CD4-positive, alpha-beta T cell (primary cell): ENCODE measurements at regions not wholly inside any gene's neighbourhood (a gene's known extent, or its start where the extent isn't known, plus 50 kb on each side); places are given as distances from the start of the nearest gene placed in this dataset.

Source experiments
- ATAC-seq: fragments of 200-7000 bp; cut with Tn5 transposase; one replicate; pipeline ENCODE4 v1.10.0; 2022; ENCODE audit warnings: mild to moderate bottlenecking; ENCODE audit not compliant: poor library complexity
- CTCF ChIA-PET: fragments of 350-600 bp; sonication (Branson Sonifier 250); formaldehyde crosslinking; loops from one replicate; lab custom pipeline; 2021; ENCODE audit warnings: antibody characterized with exemption, inconsistent platforms; lab: Charles Lee
- POLR2A ChIA-PET: fragments of 350-600 bp; sonication (Branson Sonifier 250); formaldehyde crosslinking; loops from one replicate; lab custom pipeline; 2021; ENCODE audit warnings: antibody characterized with exemption, inconsistent platforms; lab: Charles Lee
- DNase-seq, 14 experiments: peaks; one replicate each; pipeline ENCODE4 v3.0.0-alpha.2; 2013 to 2020; ENCODE audit warnings: mixed read lengths in 2 of 14
- H3K27ac ChIP-seq, 2 donors: one replicate each; pipeline versions ENCODE4 v1.5.1 to v1.7.0; 2013; ENCODE audit warnings: low read length in 2 of 2, low read depth in 1 of 2, mild to moderate bottlenecking in 1 of 2
- H3K27me3 ChIP-seq, 2 experiments: 1 replicate in 1 of 2; 2 replicates in 1 of 2; pipeline versions ENCODE4 v1.6.1 to v1.7.0; 2013; ENCODE audit warnings: low read length in 2 of 2, control low read depth in 1 of 2, mild to moderate bottlenecking in 1 of 2, moderate library complexity in 1 of 2; ENCODE audit not compliant: insufficient read depth in 2 of 2, control insufficient read depth in 1 of 2
- H3K36me3 ChIP-seq: one replicate; pipeline ENCODE4 v1.6.1; 2013; ENCODE audit warnings: low read length, control low read depth; ENCODE audit not compliant: insufficient read depth
- H3K4me1 ChIP-seq: one replicate; pipeline ENCODE4 v1.6.1; 2013; ENCODE audit warnings: low read length, control low read depth; ENCODE audit not compliant: insufficient read depth
- H3K4me3 ChIP-seq: one replicate; pipeline ENCODE4 v1.5.1; 2013; ENCODE audit warnings: mild to moderate bottlenecking, low read length, moderate library complexity
- H3K9me3 ChIP-seq, 2 experiments: 1 replicate in 1 of 2; 2 replicates in 1 of 2; pipeline versions ENCODE4 v1.6.1 to v1.7.0; 2013; ENCODE audit warnings: low read length in 2 of 2, mild to moderate bottlenecking in 2 of 2, control low read depth in 1 of 2, moderate library complexity in 1 of 2; ENCODE audit not compliant: control insufficient read depth in 1 of 2, insufficient read depth in 1 of 2
- H3K27ac Mint-ChIP-seq: one replicate; pipeline ENCODE4 v1.8.0; 2020; ENCODE audit warnings: mixed read lengths
- H3K27me3 Mint-ChIP-seq: one replicate; pipeline ENCODE4 v1.8.0; 2021; ENCODE audit warnings: mixed read lengths
- H3K36me3 Mint-ChIP-seq: one replicate; pipeline ENCODE4 v1.8.0; 2021; ENCODE audit warnings: low read depth, mixed read lengths
- H3K4me1 Mint-ChIP-seq: one replicate; pipeline ENCODE4 v1.8.0; 2021; ENCODE audit warnings: low read depth, mixed read lengths
- H3K4me3 Mint-ChIP-seq: one replicate; pipeline ENCODE4 v1.8.0; 2020; ENCODE audit warnings: mild to moderate bottlenecking, mixed read lengths
- H3K9me3 Mint-ChIP-seq: one replicate; pipeline ENCODE4 v1.8.0; 2020; ENCODE audit warnings: mixed read lengths
- CTCF ChIP-seq: fragments of 200-600 bp; IDR thresholded peaks from one replicate; pipeline ENCODE4 v1.8.0; 2022; ENCODE audit warnings: antibody characterized with exemption, mild to moderate bottlenecking
- intact Hi-C, 2 experiments: fragments of 100-400 bp; cut with DNase I in 1 of 2; cut with micrococcal nuclease in 1 of 2; formaldehyde crosslinking; loops; one replicate each; pipeline versions ENCODE4 v1.15.1 to v1.9.0; 2023 to 2025; cut with DNase I, micrococcal nuclease

- no peaks in the 10 kb centered on the region for H3K4me1 ChIP-seq
- no peaks in the 10 kb centered on the region for H3K27me3 ChIP-seq
- TF ChIP-seq CTCF: no peak
- no peak overlapping the region for H3K27ac ChIP-seq
- ChIA-PET POLR2A (no interaction called here), CTCF (no interaction called here)
- no peak overlapping the region for H3K4me3 ChIP-seq
- no peak for ATAC-seq
- no peaks in the 10 kb centered on the region for H3K9me3 ChIP-seq
- DNase-seq: no peak
- no peaks in the 10 kb centered on the region for H3K9me3 Mint-ChIP-seq
- H3K36me3 ChIP-seq: no peaks in the 10 kb centered on the region
- no peak overlapping the region for H3K4me3 Mint-ChIP-seq
- intact Hi-C loops: no loop called here
- H3K27ac Mint-ChIP-seq: no peak overlapping the region
- H3K4me1 Mint-ChIP-seq: no peaks in the 10 kb centered on the region
- H3K27me3 Mint-ChIP-seq: peaks cover 12% of the 10 kb centered on the region
- H3K36me3 Mint-ChIP-seq: no peaks in the 10 kb centered on the region
These were observed 220.7 kb upstream of the MIR17HG start for GRCh38 chr13:91126806-91127205.

GRCh38 chr13:91127995-91128394 lies 219.5 kb upstream of the MIR17HG start:
- Mint-ChIP-seq H3K9me3 (no peaks in the 10 kb centered on the region), H3K27ac (no peak overlapping the region), H3K27me3 (peaks cover 5% of the 10 kb centered on the region), H3K4me3 (no peak overlapping the region), H3K36me3 (no peaks in the 10 kb centered on the region), H3K4me1 (no peaks in the 10 kb centered on the region)
- intact Hi-C loops: no loop called here
- POLR2A ChIA-PET: no interaction called here
- DNase-seq (no peak), ATAC-seq (no peak)
- no peaks in the 10 kb centered on the region for H3K4me1 ChIP-seq
- no peak overlapping the region for H3K4me3 ChIP-seq
- no peak overlapping the region for H3K27ac ChIP-seq
- CTCF ChIA-PET: no interaction called here
- no peak for TF ChIP-seq CTCF
- no peaks in the 10 kb centered on the region for H3K27me3 ChIP-seq
- no peaks in the 10 kb centered on the region for H3K36me3 ChIP-seq
- no peaks in the 10 kb centered on the region for H3K9me3 ChIP-seq

- H3K9me3 ChIP-seq: no peaks in the 10 kb centered on the region
- no peak overlapping the region for H3K4me3 Mint-ChIP-seq
- peaks cover 5% of the 10 kb centered on the region for H3K27me3 Mint-ChIP-seq
- CTCF ChIA-PET: no interaction called here
- no peaks in the 10 kb centered on the region for H3K9me3 Mint-ChIP-seq
- no peaks in the 10 kb centered on the region for H3K4me1 Mint-ChIP-seq
- no peak for DNase-seq
- no peaks in the 10 kb centered on the region for H3K4me1 ChIP-seq
- H3K4me3 ChIP-seq: no peak overlapping the region
- H3K27me3 ChIP-seq: no peaks in the 10 kb centered on the region
- no peak overlapping the region for H3K27ac Mint-ChIP-seq
- no peak overlapping the region for H3K27ac ChIP-seq
- no peaks in the 10 kb centered on the region for H3K36me3 ChIP-seq
- intact Hi-C loops: loop anchor here (5.0 to 10.0 kb wide), 3 partner anchors 115 to 590 kb away; no protein-coding TSS in a partner anchor
- no peak for TF ChIP-seq CTCF
- POLR2A ChIA-PET: no interaction called here
- ATAC-seq: no peak
- H3K36me3 Mint-ChIP-seq: no peaks in the 10 kb centered on the region
These were observed 215.1 kb upstream of the MIR17HG start for GRCh38 chr13:91132381-91132780.
